NCI-H1048 (cell line): ENCODE measurements at regions not wholly inside any gene's neighbourhood (a gene's known extent, or its start where the extent isn't known, plus 50 kb on each side); places are given as distances from the start of the nearest gene placed in this dataset.

Experiments used
- DNase-seq: peaks from one replicate; lab custom pipeline; 2025; lab: John Stamatoyannopoulos, UW

DNA sequence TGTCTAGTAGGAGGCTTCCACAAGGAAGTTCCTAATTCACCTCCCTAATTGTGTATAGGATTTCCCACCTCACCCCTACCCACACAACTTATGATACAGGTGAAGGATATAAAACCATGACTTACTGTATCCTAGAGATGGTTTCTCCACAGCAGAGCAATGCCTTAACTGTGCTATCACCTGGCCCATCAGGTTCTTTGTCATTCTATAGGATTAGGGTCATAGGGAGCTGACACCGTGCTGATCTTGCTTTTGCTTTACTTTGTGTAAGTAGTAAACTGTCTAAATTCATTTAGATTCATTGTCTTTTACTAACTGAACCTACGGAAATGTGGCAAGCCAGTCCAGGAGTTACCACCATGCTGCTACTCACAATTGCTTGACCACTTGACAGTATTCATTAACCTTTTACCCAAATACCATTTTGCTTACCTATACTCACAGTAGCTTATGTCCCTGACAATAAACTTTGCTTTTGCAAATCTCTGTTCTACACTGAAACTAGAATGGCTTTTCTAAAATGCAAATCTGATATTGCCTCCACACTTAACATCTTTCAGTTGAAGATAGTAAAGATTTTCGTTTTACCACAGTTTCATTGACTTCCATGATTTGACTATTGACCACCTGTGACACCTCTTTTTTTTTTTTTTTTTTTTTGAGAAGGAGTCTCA lies 147.6 kb downstream of the IFI44 start:
- no peak for DNase-seq

DNA sequence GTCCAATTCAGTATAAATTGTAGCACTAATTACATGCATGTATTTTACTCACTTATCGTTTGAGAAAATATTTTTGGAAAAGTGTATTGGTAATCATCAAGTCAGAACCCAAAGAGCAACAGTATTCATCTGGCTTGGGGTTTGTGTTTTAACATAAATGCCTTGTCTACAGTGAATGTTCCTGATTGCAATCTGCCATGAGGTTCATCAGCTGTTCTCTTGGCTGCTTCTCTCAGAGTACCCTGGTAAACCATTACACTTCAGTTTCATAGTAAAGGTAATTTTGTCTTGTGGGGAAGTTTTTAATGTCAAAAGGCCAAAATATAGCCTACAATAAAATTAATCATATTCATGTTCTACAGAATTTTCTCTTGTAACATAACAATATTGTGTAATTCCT lies 150.3 kb downstream of the IFI44 start:
- no peak for DNase-seq

DNA sequence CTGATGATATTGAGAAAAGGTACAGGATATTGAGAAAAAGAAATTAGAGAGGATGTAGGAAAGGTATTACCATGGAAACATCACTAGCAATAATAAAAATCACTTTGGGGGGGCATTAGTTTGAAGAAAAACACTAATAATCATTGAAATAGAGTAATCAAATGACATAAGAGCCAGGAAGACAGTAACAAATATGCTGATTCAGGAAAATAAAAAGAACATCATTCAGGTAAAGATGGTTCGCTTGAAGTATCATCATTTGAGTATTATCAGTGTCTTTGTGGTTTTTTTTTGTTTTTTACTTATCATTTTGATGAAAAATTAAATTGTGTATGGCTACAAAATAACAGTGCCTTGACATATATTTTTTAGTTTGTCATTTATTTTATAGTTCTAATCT lies 164.5 kb downstream of the IFI44 start:
- DNase-seq = no peak

DNA sequence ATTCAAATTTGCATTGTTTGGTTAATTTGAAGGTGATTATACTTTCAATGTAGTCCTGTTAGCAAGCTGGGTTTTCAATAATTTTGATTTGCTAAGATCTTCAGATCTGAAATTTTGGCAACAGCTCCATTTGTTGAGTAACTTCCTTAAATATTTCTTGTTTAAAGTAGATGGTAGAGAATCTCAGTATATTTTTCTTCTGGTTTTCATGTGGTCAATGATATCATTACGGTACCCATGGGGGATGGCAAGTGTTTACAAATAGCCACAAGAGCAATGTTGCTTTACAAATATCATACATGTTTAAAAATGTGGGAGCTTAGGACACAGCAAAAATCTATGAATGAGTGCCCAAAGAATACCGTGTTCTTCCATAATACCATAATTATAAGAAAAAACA lies 175.9 kb downstream of the IFI44 start:
- DNase-seq = no peak

DNA sequence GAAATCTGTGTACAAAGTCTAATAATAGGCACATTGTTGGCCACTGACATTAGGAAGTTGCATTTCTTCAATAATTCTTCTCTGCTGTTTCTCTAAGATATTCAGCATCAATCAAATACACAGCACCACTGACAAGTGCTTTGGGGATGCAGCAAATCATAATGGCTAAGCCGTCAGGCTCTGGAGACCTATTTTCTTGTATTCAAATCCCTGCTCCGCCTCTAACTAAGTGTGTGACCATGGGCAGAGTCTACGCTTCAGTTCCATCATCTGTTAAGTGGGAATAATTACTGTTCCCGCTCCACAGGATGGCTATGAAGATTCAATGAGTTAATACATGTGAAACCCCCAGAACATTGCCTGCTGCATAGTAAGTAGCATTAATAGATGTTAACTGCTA lies 176.9 kb downstream of the ADGRL4 start:
- DNase-seq = no peak

GRCh38 chr1:78830321-78830720 lies 176.2 kb downstream of the ADGRL4 start:
- DNase-seq = no peak

GRCh38 chr1:78831731-78832360 lies 174.7 kb downstream of the ADGRL4 start:
- no peak for DNase-seq

GRCh38 chr1:78833491-78833890 lies 173.0 kb downstream of the ADGRL4 start:
- no peak for DNase-seq

GRCh38 chr1:78834201-78834741 lies 172.3 kb downstream of the ADGRL4 start:
- DNase-seq = no peak

- no peak for DNase-seq
Observed at GRCh38 chr1:78836726-78837125, 169.8 kb downstream of the ADGRL4 start.

- DNase-seq = no peak
Observed at GRCh38 chr1:78839704-78840277, 166.7 kb downstream of the ADGRL4 start.
